HCT116 (cell line): ENCODE measurements at regions not wholly inside any gene's neighbourhood (a gene's known extent, or its start where the extent isn't known, plus 50 kb on each side); places are given as distances from the start of the nearest gene placed in this dataset.

Source experiments
- ATAC-seq: fragments of 200-7000 bp; cut with Tn5 transposase; 2 replicates; pipeline ENCODE4 v1.9.1; 2020; ENCODE audit warnings: mild to moderate bottlenecking, moderate library complexity
- BruUV-seq: library from RNA; stranded (reverse); fragments of 400-500 nt; replicated peaks from 2 replicates; lab custom pipeline; 2021; lab: Mats Ljungman, UMichigan
- CTCF ChIA-PET: fragments of 300-600 bp; sonication (Branson Sonifier 250); formaldehyde crosslinking; loops from one replicate; lab custom pipeline; 2021; ENCODE audit warnings: antibody characterized with exemption; lab: Charles Lee
- POLR2A ChIA-PET: fragments of 300-600, 350-600 bp; sonication (Branson Sonifier 250); formaldehyde crosslinking; loops from one replicate; lab custom pipeline; 2021; ENCODE audit warnings: antibody characterized with exemption; lab: Charles Lee
- RAD21 ChIA-PET, 2 experiments: fragments of 300-600 bp; sonication (Branson Sonifier 250); formaldehyde crosslinking; loops; one replicate each; lab custom pipeline; 2023; ENCODE audit warnings: low total read pairs in 2 of 2; ENCODE audit not compliant: uncharacterized antibody in 2 of 2, unreplicated experiment in 2 of 2, low non-redundant PET in 1 of 2; lab: Charles Lee
- DNase-seq: peaks from one replicate; pipeline ENCODE4 v3.0.0-alpha.2; 2010; ENCODE audit warnings: low read depth, low spot score
- H2AFZ ChIP-seq: fragments of 200-600 bp; shearing (Covaris generic), sonication (generic); 2 replicates; pipeline ENCODE4 v1.6.1; 2017; ENCODE audit warnings: low read depth, mixed run types, mixed read lengths, antibody characterized with exemption, low read length; ENCODE audit not compliant: poor library complexity, severe bottlenecking
- H3K27ac ChIP-seq: 2 replicates; pipeline ENCODE4 v1.5.1; 2012; ENCODE audit warnings: low read depth, low read length
- H3K27me3 ChIP-seq: fragments of 200-600 bp; sonication (generic); 2 replicates; pipeline ENCODE4 v1.6.1; 2016; ENCODE audit warnings: mixed run types, low read length, mixed read lengths; ENCODE audit not compliant: insufficient read depth
- H3K36me3 ChIP-seq, 2 experiments: fragments of 200-500 bp in 1 of 2; fragments of 200-600 bp in 1 of 2; sonication (Bioruptor generic) in 1 of 2; sonication (generic) in 1 of 2; 2 replicates each; pipeline versions ENCODE4 v1.5.1 to v1.6.1; 2014 to 2016; ENCODE audit warnings: low read length in 2 of 2, inconsistent platforms in 1 of 2, mixed read lengths in 1 of 2, mixed run types in 1 of 2; ENCODE audit not compliant: insufficient read depth in 2 of 2, control insufficient read depth in 1 of 2
- H3K4me1 ChIP-seq, 2 experiments: fragments of 200-600 bp in 1 of 2; sonication (generic) in 1 of 2; 2 replicates each; pipeline versions ENCODE4 v1.5.1 to v1.6.1; 2012 to 2017; ENCODE audit warnings: low read length in 2 of 2, inconsistent platforms in 1 of 2, mild to moderate bottlenecking in 1 of 2, mixed read lengths in 1 of 2, mixed run types in 1 of 2, moderate library complexity in 1 of 2; ENCODE audit not compliant: insufficient read depth in 2 of 2, control insufficient read depth in 1 of 2
- H3K4me2 ChIP-seq: fragments of 200-600 bp; sonication (generic); 2 replicates; pipeline ENCODE4 v1.6.1; 2017; ENCODE audit warnings: mixed run types, low read length, mixed read lengths
- H3K4me3 ChIP-seq, 2 experiments: fragments of 200-600 bp in 1 of 2; sonication (generic) in 1 of 2; replicated peaks in 1 of 2; 2 replicates each; pipeline ENCODE4 v1.5.1; 2011 to 2016; ENCODE audit warnings: low read length in 2 of 2, control low read depth in 1 of 2, low read depth in 1 of 2, mild to moderate bottlenecking in 1 of 2, mixed read lengths in 1 of 2, mixed run types in 1 of 2
- H3K79me2 ChIP-seq: fragments of 200-600 bp; sonication (generic); 2 replicates; pipeline ENCODE4 v1.6.1; 2017; ENCODE audit warnings: mild to moderate bottlenecking, mixed run types, low read length, moderate library complexity, mixed read lengths; ENCODE audit not compliant: insufficient read depth
- H3K9ac ChIP-seq: fragments of 200-600 bp; sonication (generic); 2 replicates; pipeline ENCODE4 v1.6.1; 2016; ENCODE audit warnings: low read length, mixed read lengths
- H3K9me2 ChIP-seq: fragments of 200-600 bp; sonication (generic), shearing (Covaris generic); 2 replicates; pipeline ENCODE4 v1.6.1; 2017; ENCODE audit warnings: mixed run types, mild to moderate bottlenecking, moderate library complexity; ENCODE audit not compliant: insufficient read depth
- H3K9me3 ChIP-seq, 2 experiments: fragments of 200-500 bp in 1 of 2; fragments of 200-600 bp in 1 of 2; sonication (Bioruptor generic) in 1 of 2; sonication (generic) in 1 of 2; 2 replicates each; pipeline ENCODE4 v1.6.1; 2014 to 2017; ENCODE audit warnings: low read length in 2 of 2, mixed read lengths in 2 of 2, inconsistent platforms in 1 of 2, low read depth in 1 of 2, mild to moderate bottlenecking in 1 of 2, mixed run types in 1 of 2, moderate library complexity in 1 of 2; ENCODE audit not compliant: control insufficient read depth in 1 of 2, insufficient read depth in 1 of 2
- H4K20me1 ChIP-seq: fragments of 200-600 bp; sonication (generic), shearing (Covaris generic); 2 replicates; pipeline ENCODE4 v1.6.1; 2017; ENCODE audit warnings: mixed run types, mild to moderate bottlenecking, moderate library complexity; ENCODE audit not compliant: insufficient read depth
- ATF3 ChIP-seq: IDR thresholded peaks from 2 replicates; pipeline ENCODE4 v1.6.1; 2012
- CBX3 ChIP-seq: IDR thresholded peaks from 2 replicates; pipeline ENCODE4 v1.6.1; 2012; ENCODE audit warnings: low read depth
- CEBPB ChIP-seq: IDR thresholded peaks from 2 replicates; pipeline ENCODE4 v1.6.1; 2012; ENCODE audit warnings: low read depth
- CTCF ChIP-seq, 3 experiments: fragments of 200-600 bp in 1 of 3; sonication (generic) in 1 of 3; IDR thresholded peaks in 2 of 3; conservative IDR thresholded peaks in 1 of 3; 2 replicates each; pipeline ENCODE4 v1.5.1; 2012 to 2017; ENCODE audit warnings: low read depth in 2 of 3, low read length in 2 of 3, antibody characterized with exemption in 1 of 3, borderline replicate concordance in 1 of 3, control low read depth in 1 of 3, mild to moderate bottlenecking in 1 of 3, mixed read lengths in 1 of 3, mixed run types in 1 of 3, moderate library complexity in 1 of 3; ENCODE audit not compliant: insufficient read depth in 1 of 3
- EGR1 ChIP-seq: IDR thresholded peaks from 2 replicates; pipeline ENCODE4 v1.6.1; 2012; ENCODE audit warnings: low read depth
- ELF1 ChIP-seq: IDR thresholded peaks from 2 replicates; pipeline ENCODE4 v1.6.1; 2012; ENCODE audit warnings: low read depth, borderline replicate concordance
- EZH2 ChIP-seq: fragments of 200-600 bp; sonication (generic); IDR thresholded peaks from 2 replicates; pipeline ENCODE4 v1.6.1; 2017; ENCODE audit warnings: antibody characterized with exemption, mixed run types
- EZH2phosphoT487 ChIP-seq: fragments of 200-600 bp; IDR thresholded peaks from 2 replicates; pipeline ENCODE4 v1.6.1; 2018; ENCODE audit warnings: antibody characterized with exemption, borderline replicate concordance
- FOSL1 ChIP-seq: IDR thresholded peaks from 2 replicates; pipeline ENCODE4 v1.6.1; 2012; ENCODE audit warnings: low read depth
- JUND ChIP-seq: IDR thresholded peaks from 2 replicates; pipeline ENCODE4 v1.6.1; 2012
- MAX ChIP-seq: IDR thresholded peaks from 2 replicates; pipeline ENCODE4 v1.6.1; 2012
- POLR2A ChIP-seq: IDR thresholded peaks from 2 replicates; pipeline ENCODE4 v1.7.0; 2011; ENCODE audit warnings: borderline replicate concordance; ENCODE audit not compliant: insufficient read depth, insufficient read length; ENCODE audit errors: extremely low read depth
- POLR2AphosphoS5 ChIP-seq: IDR thresholded peaks from 2 replicates; pipeline ENCODE4 v1.6.1; 2011; ENCODE audit warnings: mild to moderate bottlenecking, low read depth, low read length, moderate library complexity
- REST ChIP-seq: IDR thresholded peaks from 2 replicates; pipeline ENCODE4 v1.6.1; 2012; ENCODE audit warnings: low read depth
- SIN3A ChIP-seq: IDR thresholded peaks from 2 replicates; pipeline ENCODE4 v1.6.1; 2012; ENCODE audit warnings: low read depth
- SP1 ChIP-seq: IDR thresholded peaks from 2 replicates; pipeline ENCODE4 v1.6.1; 2012; ENCODE audit warnings: low read depth
- SRF ChIP-seq: IDR thresholded peaks from 2 replicates; pipeline ENCODE4 v1.6.1; 2012; ENCODE audit warnings: low read depth
- TCF7L2 ChIP-seq: IDR thresholded peaks from 2 replicates; pipeline ENCODE4 v1.7.0; 2011; ENCODE audit warnings: borderline replicate concordance, inconsistent platforms; ENCODE audit not compliant: insufficient read depth, insufficient read length; ENCODE audit errors: extremely low read depth
- YY1 ChIP-seq: IDR thresholded peaks from 2 replicates; pipeline ENCODE4 v1.6.1; 2011; ENCODE audit warnings: low read length, low read depth, moderate library complexity, mild to moderate bottlenecking; ENCODE audit not compliant: insufficient replicate concordance; ENCODE audit errors: extremely low read depth
- ZFX ChIP-seq: fragments of 450-650 bp; IDR thresholded peaks from 2 replicates; pipeline ENCODE4 v1.6.1; 2017
- ZNF274 ChIP-seq: fragments of 200-500 bp; sonication (Bioruptor generic); IDR thresholded peaks from 2 replicates; pipeline ENCODE4 v1.6.1; 2014; ENCODE audit warnings: mild to moderate bottlenecking, low read depth, low read length, inconsistent platforms
- intact Hi-C: fragments of 100-400 bp; cut with micrococcal nuclease; formaldehyde crosslinking; loops from 2 replicates; pipeline ENCODE4 v1.10.0; 2022

GRCh38 chr2:240369801-240370585 lies 65.5 kb upstream of the GPC1 start:
- Histone ChIP-seq H2AFZ (no peak overlapping the region), H3K27me3 (no peaks in the 10 kb centered on the region), H3K9ac (peak overlapping the region; percentile 66), H4K20me1 (no peaks in the 10 kb centered on the region), H3K4me2 (peak overlapping the region; percentile 82), H3K79me2 (no peaks in the 10 kb centered on the region), H3K9me3 (no peaks in the 10 kb centered on the region), H3K9me2 (no peaks in the 10 kb centered on the region), H3K4me1 (peaks cover 56 to 68% of the 10 kb centered on the region in 2 experiments), H3K27ac (peak overlapping the region; percentile 63), H3K4me3 (peak overlapping the region; percentile 9 to 51), H3K36me3 (no peaks in the 10 kb centered on the region)
- ChIA-PET POLR2A (interaction anchor here (0.8 to 1.1 kb wide), 2 partner anchors 13 to 137 kb away, joined by 4 read pairs; no protein-coding TSS in a partner anchor), CTCF (interaction anchor here (0.6 kb wide), 1 partner anchor 18 kb away, joined by 3 read pairs; no protein-coding TSS in a partner anchor), RAD21 (interaction anchor here (0.5 to 0.9 kb wide), 2 partner anchors 64 to 137 kb away, joined by 3 to 4 read pairs; no protein-coding TSS in a partner anchor)
- DNase-seq, result peak; percentile 64
- BruUV-seq, result no TSS peak
- intact Hi-C loops, result loop anchor here (1.0 to 5.0 kb wide), 2 partner anchors 68 to 138 kb away; no protein-coding TSS in a partner anchor
- peak; percentile 82 for ATAC-seq
- no peak for TF ChIP-seq EZH2
- TF ChIP-seq CBX3, result no peak
- no peak for TF ChIP-seq CTCF (IDR thresholded peaks at IDR 0.05 in 2 of 3, conservative IDR thresholded peaks at IDR 0.05 in 1 of 3; ENCODE audit: borderline replicate concordance in 1 of 3, insufficient read depth in 1 of 3, low read depth in 2 of 3, low read length in 2 of 3)
- peak; percentile 21; the same call in 1 of the 2 replicates for TF ChIP-seq ZFX
- TF ChIP-seq EGR1, result no peak
- TF ChIP-seq TCF7L2, result no peak
- TF ChIP-seq SRF, result no peak
- no peak; the same call in none of the 2 replicates for TF ChIP-seq JUND
- peak; percentile 79 for TF ChIP-seq MAX
- TF ChIP-seq SIN3A, result no peak; the same call in 1 of the 2 replicates
- TF ChIP-seq ATF3, result no peak
- TF ChIP-seq POLR2A, result no peak
- TF ChIP-seq CEBPB, result no peak
- TF ChIP-seq YY1, result peak; percentile 9
- no peak for TF ChIP-seq ELF1
- no peak for TF ChIP-seq FOSL1
- TF ChIP-seq EZH2phosphoT487, result no peak
- peak; percentile 82 for TF ChIP-seq SP1
- TF ChIP-seq POLR2AphosphoS5, result peak; percentile 69
- no peak for TF ChIP-seq ZNF274
- no peak for TF ChIP-seq REST
